DMS79 (cell line): ENCODE measurements at regions not wholly inside any gene's neighbourhood (a gene's known extent, or its start where the extent isn't known, plus 50 kb on each side); places are given as distances from the start of the nearest gene placed in this dataset.

Experiments used
- DNase-seq: peaks from one replicate; lab custom pipeline; 2025; lab: John Stamatoyannopoulos, UW

DNA sequence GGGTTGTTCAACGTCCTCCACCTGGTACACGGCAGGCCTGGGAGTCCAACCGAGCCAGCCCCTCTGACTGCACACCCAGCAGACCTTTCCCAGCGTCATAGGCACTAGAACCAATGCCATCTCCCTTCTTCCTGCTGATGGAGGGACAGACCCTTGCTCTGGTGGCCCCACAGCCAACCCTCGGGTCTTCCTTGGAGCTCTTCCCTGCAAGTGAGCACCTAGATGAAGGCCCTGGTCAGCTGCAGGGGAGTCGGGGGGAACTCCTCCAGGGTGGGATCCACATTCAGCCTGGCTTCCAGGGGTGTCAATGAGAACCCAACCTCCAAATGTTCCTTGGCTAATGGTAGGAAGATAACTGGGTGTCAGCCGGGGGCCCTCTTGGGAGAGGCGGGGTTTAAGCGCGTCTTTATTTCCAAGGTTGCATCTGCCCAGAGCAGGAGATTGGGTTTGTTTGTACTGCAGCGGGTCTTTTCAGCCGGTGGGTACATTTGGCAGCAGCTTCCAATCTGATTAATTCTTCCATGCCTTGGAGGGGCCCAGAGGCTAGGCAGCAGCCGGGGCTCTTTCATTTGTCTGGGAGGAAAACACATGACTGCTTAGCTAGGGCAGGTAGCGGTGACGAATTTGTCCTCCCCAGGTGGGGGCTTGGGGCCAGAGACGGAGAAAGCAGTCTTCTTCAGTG is 56.0 kb upstream of the SHISAL1 start:
- no peak for DNase-seq

DNA sequence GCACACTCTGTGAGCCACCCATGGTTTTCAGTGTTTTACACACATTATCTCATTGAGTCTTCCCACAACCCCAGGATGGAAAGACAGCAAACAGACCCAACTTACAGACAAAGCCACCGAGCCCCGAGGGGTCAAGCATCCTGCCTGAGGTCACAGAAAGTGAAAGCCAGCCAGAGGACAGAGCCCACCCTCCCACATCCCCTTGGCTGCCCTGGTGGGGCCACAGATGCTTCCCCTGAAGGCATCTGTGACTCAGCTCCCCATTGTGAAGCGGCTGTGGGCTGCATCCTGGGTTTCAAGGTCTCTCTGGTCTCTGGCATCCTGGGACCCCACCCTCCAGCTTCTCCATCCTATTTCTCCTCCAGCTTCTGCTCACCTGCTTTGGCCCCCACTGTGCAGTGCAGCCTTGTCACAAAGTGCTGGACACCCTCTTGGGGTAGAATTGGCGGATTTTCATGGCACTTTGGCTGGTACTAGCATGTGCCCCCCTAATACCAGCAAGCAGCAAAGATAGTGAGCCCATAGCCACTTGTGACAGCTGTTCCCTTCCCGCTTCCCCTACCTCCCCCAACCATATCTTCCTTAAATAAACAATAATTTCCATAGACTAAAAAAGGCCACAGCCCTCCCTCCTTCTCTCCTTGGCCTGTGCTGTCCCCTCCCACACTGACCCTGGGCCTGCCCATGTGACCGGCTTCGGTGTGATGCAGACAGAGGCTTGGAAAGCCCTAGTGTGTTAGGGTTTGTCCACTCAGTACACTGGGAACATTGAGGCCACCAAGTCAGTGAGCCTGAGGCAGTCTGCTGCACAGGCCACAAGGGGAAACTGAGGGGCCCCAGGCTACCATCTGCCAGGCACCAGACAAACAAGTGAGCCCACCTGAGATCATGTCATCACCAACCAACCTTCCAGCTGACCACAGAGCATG is 53.9 kb upstream of the SHISAL1 start:
- no peak for DNase-seq

GRCh38 chr22:44365832-44366231 is 53.1 kb upstream of the SHISAL1 start:
- no peak for DNase-seq

- no peak for DNase-seq
Measured at GRCh38 chr22:44365191-44365590, 52.4 kb upstream of the SHISAL1 start.

DNA sequence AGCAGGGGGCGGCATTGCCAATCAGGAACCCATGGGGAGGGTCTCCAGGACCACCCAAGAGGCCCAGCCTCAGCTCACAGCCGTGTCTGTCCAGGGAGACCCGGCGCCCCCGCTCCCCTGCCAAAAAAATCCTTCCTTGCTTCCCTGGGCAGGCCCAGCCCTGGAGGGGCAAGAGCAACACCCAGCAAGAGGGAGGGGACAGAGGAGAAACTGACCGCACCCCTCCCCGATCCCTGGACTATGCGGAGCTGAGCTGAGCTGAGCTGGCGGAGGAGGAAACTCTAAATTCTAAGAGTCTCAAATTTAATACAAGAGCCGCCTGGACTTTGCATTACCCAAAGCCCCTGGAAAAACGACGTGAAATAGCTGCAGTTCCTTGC is 52.0 kb upstream of the SHISAL1 start:
- no peak for DNase-seq

DNA sequence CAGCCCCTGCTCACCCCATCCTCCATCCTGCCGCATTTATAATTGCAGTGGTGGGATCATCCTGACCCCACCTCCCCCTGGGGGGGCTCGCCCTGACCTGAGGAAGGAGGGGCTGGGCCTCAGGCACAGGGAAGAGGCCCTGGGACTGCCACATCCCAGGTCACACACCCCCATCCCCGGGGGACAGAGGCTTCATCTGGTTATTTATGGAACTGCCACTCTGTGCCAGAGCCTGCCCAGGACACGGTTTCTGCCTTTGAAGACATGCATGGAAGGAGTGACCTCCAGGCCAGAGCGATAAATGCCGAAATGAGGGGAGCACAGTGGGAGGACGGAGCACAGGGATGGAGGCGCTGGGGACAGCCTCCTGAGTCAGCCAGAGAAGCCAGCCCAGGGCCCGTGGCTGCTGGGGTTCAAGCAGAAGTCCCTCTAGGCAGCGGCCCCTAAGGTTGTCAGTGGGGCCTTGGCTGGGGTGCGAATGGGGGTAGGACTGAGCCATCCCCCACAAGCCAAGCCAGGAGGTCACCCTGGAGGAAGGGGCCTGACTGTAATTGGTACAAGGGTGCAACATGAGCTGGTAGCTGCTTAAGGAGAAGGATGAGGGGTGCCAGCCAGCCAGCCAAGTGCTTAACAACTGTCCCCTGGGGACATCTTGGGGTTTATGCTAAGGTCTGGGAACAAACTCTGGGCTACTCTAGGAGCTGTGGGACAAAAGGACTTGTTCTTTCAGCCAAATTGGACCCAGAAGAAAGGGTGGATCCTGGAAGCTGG is 51.4 kb upstream of the SHISAL1 start:
- no peak for DNase-seq

DNA sequence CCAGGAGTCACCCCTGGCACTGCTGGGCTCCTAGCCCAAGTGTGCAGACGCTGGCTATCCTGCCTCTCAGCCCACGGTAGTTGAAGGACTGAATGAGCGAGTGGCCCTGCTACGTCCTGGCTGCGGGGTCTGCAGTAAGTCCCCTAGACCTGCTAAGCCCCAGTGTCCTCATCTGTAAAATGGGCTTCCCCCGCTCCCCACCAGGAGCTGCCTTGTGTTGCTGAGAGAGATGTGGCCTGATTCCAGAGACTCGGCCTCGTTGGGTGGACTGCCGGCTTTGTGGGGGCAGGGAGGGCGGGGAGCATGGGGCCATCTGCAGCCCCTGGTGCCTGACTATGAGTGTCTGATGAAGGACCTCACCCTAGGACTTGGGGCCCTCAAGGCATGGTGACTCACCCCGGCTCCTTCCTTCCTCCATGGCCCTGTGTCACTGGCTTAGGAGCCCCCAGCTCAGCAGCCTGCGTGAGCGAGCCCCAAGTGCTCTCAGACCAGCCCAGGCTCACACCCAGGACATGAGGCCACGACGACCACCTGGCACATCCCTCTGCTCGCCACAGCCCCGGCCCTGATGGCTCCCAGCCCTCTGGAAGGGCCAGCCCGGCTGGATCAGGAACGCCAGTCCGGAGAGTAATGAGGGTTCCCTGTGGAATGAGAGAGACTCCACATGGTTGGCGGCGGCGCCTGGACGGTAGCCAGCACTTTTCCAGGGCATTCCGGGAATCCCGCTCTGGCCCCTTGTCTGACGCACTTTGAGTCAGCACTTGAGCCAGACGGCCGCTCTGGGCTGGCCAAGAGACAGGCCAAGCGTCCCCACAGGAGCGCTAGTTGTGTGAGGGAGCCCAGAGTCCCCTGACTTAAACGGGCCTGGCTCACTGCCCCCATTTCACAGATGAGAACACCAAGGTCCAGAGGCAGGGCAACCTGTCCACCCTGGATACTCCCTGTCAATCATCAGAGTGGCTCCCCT is 50.5 kb upstream of the SHISAL1 start:
- DNase-seq = no peak

GRCh38 chr22:44362249-44363012 is 49.7 kb upstream of the SHISAL1 start:
- DNase-seq = no peak
